PC-9 (cell line): ENCODE measurements at regions not wholly inside any gene's neighbourhood (a gene's known extent, or its start where the extent isn't known, plus 50 kb on each side); places are given as distances from the start of the nearest gene placed in this dataset.

Experiments
- BruUV-seq: library from RNA; stranded (reverse); fragments of 400-500 nt; replicated peaks from 2 replicates; lab custom pipeline; 2021; lab: Mats Ljungman, UMichigan
- CTCF ChIA-PET: fragments of 300-600 bp; sonication (Branson Sonifier 250); formaldehyde crosslinking; loops from one replicate; lab custom pipeline; 2022; ENCODE audit warnings: antibody characterized with exemption; lab: Charles Lee
- POLR2A ChIA-PET: fragments of 300-600 bp; sonication (Branson Sonifier 250); formaldehyde crosslinking; loops from one replicate; lab custom pipeline; 2022; ENCODE audit warnings: antibody characterized with exemption; ENCODE audit not compliant: unreplicated experiment; lab: Charles Lee
- DNase-seq, 2 experiments: peaks; one replicate each; pipeline versions ENCODE4 v3.0.0 to v3.0.0-alpha.2; 2015 to 2022; ENCODE audit warnings: mixed read lengths in 1 of 2
- H2AFZ ChIP-seq: fragments of 200-600 bp; sonication (generic); 2 replicates; pipeline ENCODE4 v1.8.1; 2017; ENCODE audit warnings: antibody characterized with exemption
- H3F3A ChIP-seq: fragments of 200-600 bp; sonication (generic); 2 replicates; pipeline ENCODE4 v1.8.1; 2017; ENCODE audit warnings: antibody characterized with exemption, mild to moderate bottlenecking, low read depth; ENCODE audit not compliant: insufficient read depth
- H3K27ac ChIP-seq: fragments of 200-600 bp; sonication (generic); 2 replicates; pipeline ENCODE4 v1.6.1; 2016; ENCODE audit warnings: mixed run types
- H3K27me3 ChIP-seq: fragments of 200-600 bp; sonication (generic); 2 replicates; pipeline ENCODE4 v1.6.1; 2016; ENCODE audit warnings: low read depth, mixed run types; ENCODE audit not compliant: insufficient read depth
- H3K36me3 ChIP-seq: fragments of 200-600 bp; sonication (generic); 2 replicates; pipeline ENCODE4 v1.6.1; 2016; ENCODE audit warnings: low read depth, mixed run types
- H3K4me1 ChIP-seq: fragments of 200-600 bp; sonication (generic); replicated peaks from 2 replicates; pipeline ENCODE4 v1.6.1; 2016; ENCODE audit warnings: mixed run types; ENCODE audit not compliant: insufficient read depth
- H3K4me2 ChIP-seq: fragments of 200-600 bp; sonication (generic); 2 replicates; pipeline ENCODE4 v1.6.1; 2017; ENCODE audit warnings: mixed run types
- H3K4me3 ChIP-seq: fragments of 200-600 bp; sonication (generic); 2 replicates; pipeline ENCODE4 v1.6.1; 2016; ENCODE audit warnings: mixed run types
- H3K79me2 ChIP-seq: fragments of 200-600 bp; sonication (generic); 2 replicates; pipeline ENCODE4 v1.6.1; 2017; ENCODE audit warnings: low read depth, mixed run types
- H3K9me2 ChIP-seq: fragments of 200-600 bp; sonication (generic); 2 replicates; pipeline ENCODE4 v1.8.1; 2017; ENCODE audit warnings: mild to moderate bottlenecking; ENCODE audit not compliant: insufficient read depth
- H3K9me3 ChIP-seq: fragments of 200-600 bp; sonication (generic); 2 replicates; pipeline ENCODE4 v1.8.1; 2016; ENCODE audit warnings: low read depth; ENCODE audit not compliant: insufficient read depth
- H4K20me1 ChIP-seq: fragments of 200-600 bp; sonication (generic); 2 replicates; pipeline ENCODE4 v1.8.1; 2017; ENCODE audit not compliant: insufficient read depth
- EZH2 ChIP-seq: fragments of 200-600 bp; sonication (generic); IDR thresholded peaks from 2 replicates; pipeline ENCODE4 v1.8.0; 2017; ENCODE audit warnings: antibody characterized with exemption, low read depth
- intact Hi-C: fragments of 100-400 bp; cut with micrococcal nuclease; formaldehyde crosslinking; loops from one replicate; pipeline ENCODE4 v1.10.0; 2022; ENCODE audit not compliant: unreplicated experiment
- TF ChIP-seq, protein P1 (sequence below): fragments of 200-600 bp; sonication (generic); conservative IDR thresholded peaks from 2 replicates; pipeline ENCODE4 v1.6.1; 2017; ENCODE audit warnings: mixed run types, antibody characterized with exemption, mild to moderate bottlenecking, moderate library complexity

DNA sequence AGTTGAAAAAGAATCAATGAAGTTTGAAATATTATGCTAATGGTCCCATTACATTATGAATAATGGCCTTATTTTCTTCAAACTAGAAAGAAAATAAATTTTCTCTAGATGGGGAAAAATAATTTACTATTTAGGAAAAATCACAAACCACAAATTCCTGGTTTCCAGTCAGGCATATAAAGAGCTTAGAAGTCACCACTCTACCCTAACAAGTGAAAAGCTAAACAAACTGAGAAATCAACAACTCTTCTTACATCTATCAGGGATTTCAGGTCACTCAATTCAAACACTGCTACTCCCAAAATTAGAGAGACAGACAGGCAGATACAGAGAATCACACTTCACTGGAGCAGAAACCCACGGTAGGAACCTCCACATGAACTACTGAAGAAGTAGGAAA, 82.1 kb upstream of the LRRC7 start:
- H3K4me1 ChIP-seq = no peaks in the 10 kb centered on the region

GRCh38 chr1:69491416-69491815, 76.3 kb upstream of the LRRC7 start:
- Histone ChIP-seq H3K79me2 (no peaks in the 10 kb centered on the region), H3K36me3 (no peaks in the 10 kb centered on the region), H2AFZ (no peak overlapping the region), H3K9me3 (no peaks in the 10 kb centered on the region), H3K4me2 (no peak overlapping the region), H3K27ac (no peak overlapping the region), H3K9me2 (no peaks in the 10 kb centered on the region), H3K4me1 (no peaks in the 10 kb centered on the region), H3K27me3 (no peaks in the 10 kb centered on the region), H3F3A (no peaks in the 10 kb centered on the region), H4K20me1 (no peaks in the 10 kb centered on the region), H3K4me3 (no peak overlapping the region)
- intact Hi-C loops = no loop called here
- ChIA-PET CTCF (no interaction called here), POLR2A (no interaction called here)
- BruUV-seq = no TSS peak
- DNase-seq = no peak
- TF ChIP-seq, protein P1, sequence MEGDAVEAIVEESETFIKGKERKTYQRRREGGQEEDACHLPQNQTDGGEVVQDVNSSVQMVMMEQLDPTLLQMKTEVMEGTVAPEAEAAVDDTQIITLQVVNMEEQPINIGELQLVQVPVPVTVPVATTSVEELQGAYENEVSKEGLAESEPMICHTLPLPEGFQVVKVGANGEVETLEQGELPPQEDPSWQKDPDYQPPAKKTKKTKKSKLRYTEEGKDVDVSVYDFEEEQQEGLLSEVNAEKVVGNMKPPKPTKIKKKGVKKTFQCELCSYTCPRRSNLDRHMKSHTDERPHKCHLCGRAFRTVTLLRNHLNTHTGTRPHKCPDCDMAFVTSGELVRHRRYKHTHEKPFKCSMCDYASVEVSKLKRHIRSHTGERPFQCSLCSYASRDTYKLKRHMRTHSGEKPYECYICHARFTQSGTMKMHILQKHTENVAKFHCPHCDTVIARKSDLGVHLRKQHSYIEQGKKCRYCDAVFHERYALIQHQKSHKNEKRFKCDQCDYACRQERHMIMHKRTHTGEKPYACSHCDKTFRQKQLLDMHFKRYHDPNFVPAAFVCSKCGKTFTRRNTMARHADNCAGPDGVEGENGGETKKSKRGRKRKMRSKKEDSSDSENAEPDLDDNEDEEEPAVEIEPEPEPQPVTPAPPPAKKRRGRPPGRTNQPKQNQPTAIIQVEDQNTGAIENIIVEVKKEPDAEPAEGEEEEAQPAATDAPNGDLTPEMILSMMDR = no peak
- no peak for TF ChIP-seq EZH2

More for the DNA sequence above, 82.1 kb upstream of the LRRC7 start:
- H3K4me3 ChIP-seq = no peak overlapping the region
- BruUV-seq = no TSS peak
- no peaks in the 10 kb centered on the region for H3K27me3 ChIP-seq
- no peaks in the 10 kb centered on the region for H3F3A ChIP-seq
- no peaks in the 10 kb centered on the region for H3K9me3 ChIP-seq
- CTCF ChIA-PET = no interaction called here
- no peaks in the 10 kb centered on the region for H4K20me1 ChIP-seq
- POLR2A ChIA-PET = no interaction called here
- H3K27ac ChIP-seq = no peak overlapping the region
- DNase-seq = no peak
- no peaks in the 10 kb centered on the region for H3K79me2 ChIP-seq
- intact Hi-C loops = no loop called here
- no peaks in the 10 kb centered on the region for H3K9me2 ChIP-seq
- H3K4me2 ChIP-seq = no peak overlapping the region
- no peak overlapping the region for H2AFZ ChIP-seq
- TF ChIP-seq, protein P1 = no peak
- TF ChIP-seq EZH2 = no peak
- H3K36me3 ChIP-seq = no peaks in the 10 kb centered on the region

- H3K4me1 ChIP-seq = no peaks in the 10 kb centered on the region
- no peaks in the 10 kb centered on the region for H3K9me2 ChIP-seq
- H3K36me3 ChIP-seq = no peaks in the 10 kb centered on the region
- no peak for TF ChIP-seq EZH2
- TF ChIP-seq, protein P1 = no peak
- no peaks in the 10 kb centered on the region for H3K27me3 ChIP-seq
- CTCF ChIA-PET = no interaction called here
- no peak overlapping the region for H3K27ac ChIP-seq
- H3K4me3 ChIP-seq = no peak overlapping the region
- POLR2A ChIA-PET = no interaction called here
- DNase-seq = no peak
- no peaks in the 10 kb centered on the region for H3K9me3 ChIP-seq
- no peaks in the 10 kb centered on the region for H3F3A ChIP-seq
- no peaks in the 10 kb centered on the region for H4K20me1 ChIP-seq
- H3K4me2 ChIP-seq = no peak overlapping the region
- no TSS peak for BruUV-seq
- H3K79me2 ChIP-seq = no peaks in the 10 kb centered on the region
- H2AFZ ChIP-seq = no peak overlapping the region
- intact Hi-C loops = no loop called here
These were observed 75.4 kb upstream of the LRRC7 start for GRCh38 chr1:69492286-69492685.
